HCT116 (cell line): ENCODE measurements at regions not wholly inside any gene's neighbourhood (a gene's known extent, or its start where the extent isn't known, plus 50 kb on each side); places are given as distances from the start of the nearest gene placed in this dataset.

Experiments
- ATAC-seq: fragments of 200-7000 bp; cut with Tn5 transposase; 2 replicates; pipeline ENCODE4 v1.9.1; 2020; ENCODE audit warnings: mild to moderate bottlenecking, moderate library complexity
- BruUV-seq: library from RNA; stranded (reverse); fragments of 400-500 nt; replicated peaks from 2 replicates; lab custom pipeline; 2021; lab: Mats Ljungman, UMichigan
- CTCF ChIA-PET: fragments of 300-600 bp; sonication (Branson Sonifier 250); formaldehyde crosslinking; loops from one replicate; lab custom pipeline; 2021; ENCODE audit warnings: antibody characterized with exemption; lab: Charles Lee
- POLR2A ChIA-PET: fragments of 300-600, 350-600 bp; sonication (Branson Sonifier 250); formaldehyde crosslinking; loops from one replicate; lab custom pipeline; 2021; ENCODE audit warnings: antibody characterized with exemption; lab: Charles Lee
- RAD21 ChIA-PET, 2 experiments: fragments of 300-600 bp; sonication (Branson Sonifier 250); formaldehyde crosslinking; loops; one replicate each; lab custom pipeline; 2023; ENCODE audit warnings: low total read pairs in 2 of 2; ENCODE audit not compliant: uncharacterized antibody in 2 of 2, unreplicated experiment in 2 of 2, low non-redundant PET in 1 of 2; lab: Charles Lee
- DNase-seq: peaks from one replicate; pipeline ENCODE4 v3.0.0-alpha.2; 2010; ENCODE audit warnings: low read depth, low spot score
- H2AFZ ChIP-seq: fragments of 200-600 bp; shearing (Covaris generic), sonication (generic); 2 replicates; pipeline ENCODE4 v1.6.1; 2017; ENCODE audit warnings: low read depth, mixed run types, mixed read lengths, antibody characterized with exemption, low read length; ENCODE audit not compliant: poor library complexity, severe bottlenecking
- H3K27ac ChIP-seq: 2 replicates; pipeline ENCODE4 v1.5.1; 2012; ENCODE audit warnings: low read depth, low read length
- H3K27me3 ChIP-seq: fragments of 200-600 bp; sonication (generic); 2 replicates; pipeline ENCODE4 v1.6.1; 2016; ENCODE audit warnings: mixed run types, low read length, mixed read lengths; ENCODE audit not compliant: insufficient read depth
- H3K36me3 ChIP-seq, 2 experiments: fragments of 200-500 bp in 1 of 2; fragments of 200-600 bp in 1 of 2; sonication (Bioruptor generic) in 1 of 2; sonication (generic) in 1 of 2; 2 replicates each; pipeline versions ENCODE4 v1.5.1 to v1.6.1; 2014 to 2016; ENCODE audit warnings: low read length in 2 of 2, inconsistent platforms in 1 of 2, mixed read lengths in 1 of 2, mixed run types in 1 of 2; ENCODE audit not compliant: insufficient read depth in 2 of 2, control insufficient read depth in 1 of 2
- H3K4me1 ChIP-seq, 2 experiments: fragments of 200-600 bp in 1 of 2; sonication (generic) in 1 of 2; 2 replicates each; pipeline versions ENCODE4 v1.5.1 to v1.6.1; 2012 to 2017; ENCODE audit warnings: low read length in 2 of 2, inconsistent platforms in 1 of 2, mild to moderate bottlenecking in 1 of 2, mixed read lengths in 1 of 2, mixed run types in 1 of 2, moderate library complexity in 1 of 2; ENCODE audit not compliant: insufficient read depth in 2 of 2, control insufficient read depth in 1 of 2
- H3K4me2 ChIP-seq: fragments of 200-600 bp; sonication (generic); 2 replicates; pipeline ENCODE4 v1.6.1; 2017; ENCODE audit warnings: mixed run types, low read length, mixed read lengths
- H3K4me3 ChIP-seq, 2 experiments: fragments of 200-600 bp in 1 of 2; sonication (generic) in 1 of 2; replicated peaks in 1 of 2; 2 replicates each; pipeline ENCODE4 v1.5.1; 2011 to 2016; ENCODE audit warnings: low read length in 2 of 2, control low read depth in 1 of 2, low read depth in 1 of 2, mild to moderate bottlenecking in 1 of 2, mixed read lengths in 1 of 2, mixed run types in 1 of 2
- H3K79me2 ChIP-seq: fragments of 200-600 bp; sonication (generic); 2 replicates; pipeline ENCODE4 v1.6.1; 2017; ENCODE audit warnings: mild to moderate bottlenecking, mixed run types, low read length, moderate library complexity, mixed read lengths; ENCODE audit not compliant: insufficient read depth
- H3K9ac ChIP-seq: fragments of 200-600 bp; sonication (generic); 2 replicates; pipeline ENCODE4 v1.6.1; 2016; ENCODE audit warnings: low read length, mixed read lengths
- H3K9me2 ChIP-seq: fragments of 200-600 bp; sonication (generic), shearing (Covaris generic); 2 replicates; pipeline ENCODE4 v1.6.1; 2017; ENCODE audit warnings: mixed run types, mild to moderate bottlenecking, moderate library complexity; ENCODE audit not compliant: insufficient read depth
- H3K9me3 ChIP-seq, 2 experiments: fragments of 200-500 bp in 1 of 2; fragments of 200-600 bp in 1 of 2; sonication (Bioruptor generic) in 1 of 2; sonication (generic) in 1 of 2; 2 replicates each; pipeline ENCODE4 v1.6.1; 2014 to 2017; ENCODE audit warnings: low read length in 2 of 2, mixed read lengths in 2 of 2, inconsistent platforms in 1 of 2, low read depth in 1 of 2, mild to moderate bottlenecking in 1 of 2, mixed run types in 1 of 2, moderate library complexity in 1 of 2; ENCODE audit not compliant: control insufficient read depth in 1 of 2, insufficient read depth in 1 of 2
- H4K20me1 ChIP-seq: fragments of 200-600 bp; sonication (generic), shearing (Covaris generic); 2 replicates; pipeline ENCODE4 v1.6.1; 2017; ENCODE audit warnings: mixed run types, mild to moderate bottlenecking, moderate library complexity; ENCODE audit not compliant: insufficient read depth
- CTCF ChIP-seq, 3 experiments: fragments of 200-600 bp in 1 of 3; sonication (generic) in 1 of 3; IDR thresholded peaks in 2 of 3; conservative IDR thresholded peaks in 1 of 3; 2 replicates each; pipeline ENCODE4 v1.5.1; 2012 to 2017; ENCODE audit warnings: low read depth in 2 of 3, low read length in 2 of 3, antibody characterized with exemption in 1 of 3, borderline replicate concordance in 1 of 3, control low read depth in 1 of 3, mild to moderate bottlenecking in 1 of 3, mixed read lengths in 1 of 3, mixed run types in 1 of 3, moderate library complexity in 1 of 3; ENCODE audit not compliant: insufficient read depth in 1 of 3
- JUND ChIP-seq: IDR thresholded peaks from 2 replicates; pipeline ENCODE4 v1.6.1; 2012
- REST ChIP-seq: IDR thresholded peaks from 2 replicates; pipeline ENCODE4 v1.6.1; 2012; ENCODE audit warnings: low read depth
- intact Hi-C: fragments of 100-400 bp; cut with micrococcal nuclease; formaldehyde crosslinking; loops from 2 replicates; pipeline ENCODE4 v1.10.0; 2022
- TF ChIP-seq, protein P1 (sequence below): IDR thresholded peaks from 2 replicates; pipeline ENCODE4 v1.6.1; 2012

GRCh38 chr3:7843441-7843840 is 658.2 kb upstream of the LMCD1 start:
- H2AFZ ChIP-seq: no peak overlapping the region
- no peak overlapping the region for H3K4me2 ChIP-seq
- ATAC-seq: no peak
- no peaks in the 10 kb centered on the region for H4K20me1 ChIP-seq
- no peak for DNase-seq
- H3K27me3 ChIP-seq: no peaks in the 10 kb centered on the region
- H3K36me3 ChIP-seq: no peaks in the 10 kb centered on the region
- TF ChIP-seq JUND: no peak
- no peak for TF ChIP-seq CTCF (IDR thresholded peaks at IDR 0.05 in 2 of 3, conservative IDR thresholded peaks at IDR 0.05 in 1 of 3; ENCODE audit: borderline replicate concordance in 1 of 3, insufficient read depth in 1 of 3, low read depth in 2 of 3, low read length in 2 of 3)
- TF ChIP-seq, protein P1, sequence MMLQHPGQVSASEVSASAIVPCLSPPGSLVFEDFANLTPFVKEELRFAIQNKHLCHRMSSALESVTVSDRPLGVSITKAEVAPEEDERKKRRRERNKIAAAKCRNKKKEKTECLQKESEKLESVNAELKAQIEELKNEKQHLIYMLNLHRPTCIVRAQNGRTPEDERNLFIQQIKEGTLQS: no peak
- no peak for TF ChIP-seq REST
- POLR2A ChIA-PET: no interaction called here
- RAD21 ChIA-PET: interaction anchor here in 1 of 2 experiments (0.8 kb wide), 1 partner anchor 114 kb away, joined by 3 read pairs; no protein-coding TSS in a partner anchor
- H3K79me2 ChIP-seq: no peaks in the 10 kb centered on the region
- H3K9ac ChIP-seq: no peak overlapping the region
- intact Hi-C loops: no loop called here
- no peaks in the 10 kb centered on the region for H3K9me2 ChIP-seq
- H3K9me3 ChIP-seq: no peaks in the 10 kb centered on the region
- BruUV-seq: no TSS peak
- no peaks in the 10 kb centered on the region for H3K4me1 ChIP-seq
- CTCF ChIA-PET: no interaction called here
- H3K4me3 ChIP-seq: no peak overlapping the region
- H3K27ac ChIP-seq: no peak overlapping the region
